GM12878 (cell line): ENCODE measurements at regions not wholly inside any gene's neighbourhood (a gene's known extent, or its start where the extent isn't known, plus 50 kb on each side); places are given as distances from the start of the nearest gene placed in this dataset.

Experiments used
- ATAC-seq: fragments of 200-7000 bp; cut with Tn5 transposase; 3 replicates; pipeline ENCODE4 v1.9.1; 2020; ENCODE audit warnings: mild to moderate bottlenecking, moderate library complexity
- BruUV-seq: library from RNA; stranded (reverse); fragments of 400-500 nt; replicated peaks from 2 replicates; lab custom pipeline; 2021; lab: Mats Ljungman, UMichigan
- CTCF ChIA-PET: fragments of 300-600 bp; sonication (Branson Sonifier 250); formaldehyde crosslinking; extraction: SDS; loops from one replicate; lab custom pipeline; 2021; ENCODE audit warnings: inconsistent platforms; lab: Yijun Ruan, JAX
- POLR2A ChIA-PET: fragments of 350-600 bp; formaldehyde crosslinking; extraction: SDS; loops from one replicate; lab custom pipeline; 2021; ENCODE audit warnings: inconsistent platforms; lab: Charles Lee
- RAD21 ChIA-PET: fragments of 300-600 bp; sonication (Branson Sonifier 250); formaldehyde crosslinking; loops from one replicate; lab custom pipeline; 2023; ENCODE audit warnings: antibody characterized with exemption; ENCODE audit not compliant: unreplicated experiment; lab: Charles Lee
- SMC1A ChIA-PET: fragments of 300-600 bp; sonication (Branson Sonifier 250); formaldehyde crosslinking; loops from one replicate; lab custom pipeline; 2023; ENCODE audit not compliant: unreplicated experiment, uncharacterized antibody; lab: Charles Lee
- DNase-seq: peaks from one replicate; pipeline ENCODE4 v3.0.0-alpha.2; 2011; ENCODE audit warnings: low read depth, low spot score
- FAIRE-seq: peaks from 3 replicates; lab custom pipeline; 2011; peaks lifted over from hg19 to GRCh38; lab: Jason Lieb, UNC
- H2AFZ ChIP-seq: 2 replicates; pipeline ENCODE4 v1.6.0; 2011; ENCODE audit warnings: low read depth, low read length, control low read depth; ENCODE audit not compliant: control insufficient read depth
- H3K27ac ChIP-seq: 2 replicates; pipeline ENCODE4 v1.5.1; 2011; ENCODE audit warnings: control low read depth; ENCODE audit not compliant: control insufficient read depth, insufficient read depth
- H3K27me3 ChIP-seq, 2 experiments: replicated peaks in 1 of 2; 2 replicates each; pipeline versions ENCODE4 v1.6.0 to v1.6.1; 2011; ENCODE audit warnings: low read length in 1 of 2; ENCODE audit not compliant: control insufficient read depth in 2 of 2, insufficient read depth in 2 of 2
- H3K36me3 ChIP-seq, 2 experiments: 2 replicates each; pipeline ENCODE4 v1.5.1; 2011; ENCODE audit warnings: low read length in 1 of 2; ENCODE audit not compliant: control insufficient read depth in 2 of 2, insufficient read depth in 2 of 2
- H3K4me1 ChIP-seq: 2 replicates; pipeline ENCODE4 v1.6.1; 2011; ENCODE audit warnings: mild to moderate bottlenecking, low read length, moderate library complexity, mixed read lengths; ENCODE audit not compliant: control insufficient read depth, insufficient read depth
- H3K4me2 ChIP-seq: 2 replicates; pipeline ENCODE4 v1.6.0; 2011; ENCODE audit warnings: control low read depth; ENCODE audit not compliant: control insufficient read depth, insufficient read depth
- H3K4me3 ChIP-seq: fragments of 200-600 bp; sonication (generic); 2 replicates; pipeline ENCODE4 v1.5.1; 2016
- H3K79me2 ChIP-seq: 2 replicates; pipeline ENCODE4 v1.6.0; 2011; ENCODE audit warnings: low read length; ENCODE audit not compliant: control insufficient read depth, insufficient read depth
- H3K9ac ChIP-seq: 2 replicates; pipeline ENCODE4 v1.8.0; 2011; ENCODE audit warnings: low read length, control low read depth, mixed read lengths; ENCODE audit not compliant: control insufficient read depth, insufficient read depth
- H3K9me3 ChIP-seq: replicated peaks from 3 replicates; pipeline ENCODE4 v1.5.1; 2011; ENCODE audit warnings: mild to moderate bottlenecking, low read length; ENCODE audit not compliant: control insufficient read depth, insufficient read depth
- H4K20me1 ChIP-seq: 2 replicates; pipeline ENCODE4 v1.6.0; 2011; ENCODE audit not compliant: control insufficient read depth, insufficient read depth
- ATF7 ChIP-seq: fragments of 450-650 bp; IDR thresholded peaks from 2 replicates; pipeline ENCODE4 v1.6.1; 2016; ENCODE audit warnings: low read depth, mild to moderate bottlenecking
- BCL11A ChIP-seq: IDR thresholded peaks from 2 replicates; pipeline ENCODE4 v1.6.1; 2011; ENCODE audit warnings: low read depth, low read length
- CREB1 ChIP-seq: IDR thresholded peaks from 2 replicates; pipeline ENCODE4 v1.6.1; 2012; ENCODE audit warnings: low read depth, mild to moderate bottlenecking, inconsistent platforms
- DPF2 ChIP-seq: fragments of 450-650 bp; IDR thresholded peaks from 2 replicates; pipeline ENCODE4 v1.6.1; 2017; ENCODE audit warnings: mild to moderate bottlenecking
- JUND ChIP-seq: IDR thresholded peaks from 2 replicates; pipeline ENCODE4 v1.6.1; 2012; ENCODE audit warnings: low read depth, mild to moderate bottlenecking, low read length, improper control_type of control experiment, moderate library complexity
- MEF2B ChIP-seq: fragments of 450-650 bp; IDR thresholded peaks from 2 replicates; pipeline ENCODE4 v1.6.1; 2018; ENCODE audit warnings: mild to moderate bottlenecking, moderate library complexity; ENCODE audit not compliant: partially characterized antibody, poor library complexity, severe bottlenecking
- PAX8 ChIP-seq: fragments of 450-650 bp; IDR thresholded peaks from 2 replicates; pipeline ENCODE4 v1.6.1; 2017; ENCODE audit warnings: mild to moderate bottlenecking, moderate library complexity
- PRDM15 ChIP-seq: fragments of 450-650 bp; formaldehyde crosslinking; IDR thresholded peaks from 2 replicates; pipeline ENCODE4 v1.4.0; 2020; ENCODE audit warnings: mild to moderate bottlenecking, moderate library complexity
- SPI1 ChIP-seq: IDR thresholded peaks from 2 replicates; pipeline ENCODE4 v1.6.1; 2011; ENCODE audit warnings: low read depth, mild to moderate bottlenecking, low read length, moderate library complexity, borderline replicate concordance; ENCODE audit not compliant: insufficient read depth
- SREBF1 ChIP-seq: IDR thresholded peaks from 2 replicates; pipeline ENCODE4 v1.6.1; 2012; ENCODE audit warnings: mild to moderate bottlenecking, low read length
- YBX1 ChIP-seq: fragments of 450-650 bp; IDR thresholded peaks from 2 replicates; pipeline ENCODE4 v1.6.1; 2016; ENCODE audit warnings: antibody characterized with exemption
- WGBS: methylation state at CpG from one replicate; pipeline ENCODE4 v1.1.6; 2016; ENCODE audit warnings: low lambda C conversion rate; ENCODE audit not compliant: insufficient replicate concordance, insufficient coverage; ENCODE audit errors: missing lambda C conversion rate; 5-methylcytosine and 5-hydroxymethylcytosine counted together
- in situ Hi-C: fragments of 300-500 bp; cut with MboI; formaldehyde crosslinking; loops from 9 replicates; pipeline ENCODE4 v1.14.3; 2018; ENCODE audit warnings: mixed read lengths
- intact Hi-C: fragments of 100-400 bp; cut with micrococcal nuclease; formaldehyde crosslinking; loops from one replicate; pipeline ENCODE4 v1.14.2; 2022; ENCODE audit not compliant: unreplicated experiment
- TF ChIP-seq, protein P1 (sequence below): fragments of 450-650 bp; IDR thresholded peaks from 2 replicates; pipeline ENCODE4 v1.6.1; 2017; ENCODE audit warnings: mild to moderate bottlenecking
- TF ChIP-seq, protein P2 (sequence below): IDR thresholded peaks from 2 replicates; pipeline ENCODE4 v1.6.1; 2011; ENCODE audit warnings: low read depth, low read length, improper control_type of control experiment, borderline replicate concordance
- TF ChIP-seq, protein P3 (sequence below): IDR thresholded peaks from 2 replicates; pipeline ENCODE4 v1.6.1; 2011; ENCODE audit warnings: borderline replicate concordance, low read depth, mild to moderate bottlenecking, moderate library complexity, low read length; ENCODE audit not compliant: insufficient read depth, poor library complexity, severe bottlenecking
- TF ChIP-seq, protein P4 (sequence below): IDR thresholded peaks from 2 replicates; pipeline ENCODE4 v1.6.1; 2012; ENCODE audit warnings: low read length, inconsistent platforms

DNA sequence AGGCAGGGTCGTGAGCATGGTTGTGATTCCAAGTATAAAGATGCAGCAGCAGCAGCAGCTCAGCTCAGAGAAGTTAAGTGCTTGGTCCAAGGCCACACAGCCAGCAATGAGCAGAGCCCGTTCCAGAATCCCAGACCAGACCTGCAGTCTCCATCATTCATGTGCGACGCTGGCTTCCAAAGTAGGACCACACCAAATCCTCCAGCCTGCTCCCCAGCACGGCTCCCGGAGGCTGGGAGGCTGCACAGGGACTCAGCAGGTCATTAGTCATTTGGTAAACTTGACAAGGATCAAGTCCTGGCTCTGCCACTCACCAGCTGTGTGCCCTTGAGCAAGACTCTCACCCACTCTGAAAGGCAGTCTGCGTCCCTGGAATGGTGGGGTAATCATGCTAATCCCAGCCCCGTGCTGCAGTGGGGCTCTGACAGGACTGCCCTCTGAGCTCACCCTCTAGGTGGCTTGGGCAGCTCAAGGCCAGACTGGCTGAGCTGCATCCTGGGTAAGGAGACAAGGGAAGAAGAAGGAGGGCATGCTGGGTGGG lies 95.1 kb upstream of the TMEM132E start:
- no TSS peak for BruUV-seq
- 13% methylated on average over 8 of the region's 8 CpGs for WGBS
- ATAC-seq (no peak), FAIRE-seq (no peak), DNase-seq (no peak)
- POLR2A ChIA-PET, result no interaction called here
- Histone ChIP-seq H3K4me2 (no peak overlapping the region), H3K4me1 (no peaks in the 10 kb centered on the region), H3K9me3 (no peaks in the 10 kb centered on the region), H4K20me1 (no peaks in the 10 kb centered on the region), H3K27me3 (peaks cover 0 to 1% of the 10 kb centered on the region in 2 experiments; a peak in 2 of 4 replicates), H3K36me3 (no peaks in the 10 kb centered on the region), H3K27ac (no peak overlapping the region), H3K9ac (no peak overlapping the region), H3K4me3 (no peak overlapping the region), H2AFZ (no peak overlapping the region), H3K79me2 (no peaks in the 10 kb centered on the region)
- SMC1A ChIA-PET, result interaction anchor here (0.7 to 1.4 kb wide), 2 partner anchors 9 to 644 kb away, joined by 3 to 4 read pairs; no protein-coding TSS in a partner anchor
- intact Hi-C loops, result no loop called here
- RAD21 ChIA-PET, result no interaction called here
- in situ Hi-C loops, result no loop called here
- CTCF ChIA-PET, result no interaction called here
- no peak for TF ChIP-seq PAX8
- TF ChIP-seq YBX1, result no peak
- TF ChIP-seq CREB1, result no peak
- TF ChIP-seq, protein P1, sequence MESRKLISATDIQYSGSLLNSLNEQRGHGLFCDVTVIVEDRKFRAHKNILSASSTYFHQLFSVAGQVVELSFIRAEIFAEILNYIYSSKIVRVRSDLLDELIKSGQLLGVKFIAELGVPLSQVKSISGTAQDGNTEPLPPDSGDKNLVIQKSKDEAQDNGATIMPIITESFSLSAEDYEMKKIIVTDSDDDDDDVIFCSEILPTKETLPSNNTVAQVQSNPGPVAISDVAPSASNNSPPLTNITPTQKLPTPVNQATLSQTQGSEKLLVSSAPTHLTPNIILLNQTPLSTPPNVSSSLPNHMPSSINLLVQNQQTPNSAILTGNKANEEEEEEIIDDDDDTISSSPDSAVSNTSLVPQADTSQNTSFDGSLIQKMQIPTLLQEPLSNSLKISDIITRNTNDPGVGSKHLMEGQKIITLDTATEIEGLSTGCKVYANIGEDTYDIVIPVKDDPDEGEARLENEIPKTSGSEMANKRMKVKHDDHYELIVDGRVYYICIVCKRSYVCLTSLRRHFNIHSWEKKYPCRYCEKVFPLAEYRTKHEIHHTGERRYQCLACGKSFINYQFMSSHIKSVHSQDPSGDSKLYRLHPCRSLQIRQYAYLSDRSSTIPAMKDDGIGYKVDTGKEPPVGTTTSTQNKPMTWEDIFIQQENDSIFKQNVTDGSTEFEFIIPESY, result no peak
- no peak for TF ChIP-seq ATF7
- TF ChIP-seq SREBF1, result no peak
- no peak for TF ChIP-seq BCL11A
- TF ChIP-seq, protein P2, sequence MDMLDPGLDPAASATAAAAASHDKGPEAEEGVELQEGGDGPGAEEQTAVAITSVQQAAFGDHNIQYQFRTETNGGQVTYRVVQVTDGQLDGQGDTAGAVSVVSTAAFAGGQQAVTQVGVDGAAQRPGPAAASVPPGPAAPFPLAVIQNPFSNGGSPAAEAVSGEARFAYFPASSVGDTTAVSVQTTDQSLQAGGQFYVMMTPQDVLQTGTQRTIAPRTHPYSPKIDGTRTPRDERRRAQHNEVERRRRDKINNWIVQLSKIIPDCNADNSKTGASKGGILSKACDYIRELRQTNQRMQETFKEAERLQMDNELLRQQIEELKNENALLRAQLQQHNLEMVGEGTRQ, result no peak
- TF ChIP-seq MEF2B, result no peak
- TF ChIP-seq JUND, result no peak
- no peak for TF ChIP-seq SPI1
- TF ChIP-seq, protein P3, sequence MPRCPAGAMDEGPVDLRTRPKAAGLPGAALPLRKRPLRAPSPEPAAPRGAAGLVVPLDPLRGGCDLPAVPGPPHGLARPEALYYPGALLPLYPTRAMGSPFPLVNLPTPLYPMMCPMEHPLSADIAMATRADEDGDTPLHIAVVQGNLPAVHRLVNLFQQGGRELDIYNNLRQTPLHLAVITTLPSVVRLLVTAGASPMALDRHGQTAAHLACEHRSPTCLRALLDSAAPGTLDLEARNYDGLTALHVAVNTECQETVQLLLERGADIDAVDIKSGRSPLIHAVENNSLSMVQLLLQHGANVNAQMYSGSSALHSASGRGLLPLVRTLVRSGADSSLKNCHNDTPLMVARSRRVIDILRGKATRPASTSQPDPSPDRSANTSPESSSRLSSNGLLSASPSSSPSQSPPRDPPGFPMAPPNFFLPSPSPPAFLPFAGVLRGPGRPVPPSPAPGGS, result no peak
- TF ChIP-seq PRDM15 (CRISPR knock-in tag), result no peak
- TF ChIP-seq, protein P4, sequence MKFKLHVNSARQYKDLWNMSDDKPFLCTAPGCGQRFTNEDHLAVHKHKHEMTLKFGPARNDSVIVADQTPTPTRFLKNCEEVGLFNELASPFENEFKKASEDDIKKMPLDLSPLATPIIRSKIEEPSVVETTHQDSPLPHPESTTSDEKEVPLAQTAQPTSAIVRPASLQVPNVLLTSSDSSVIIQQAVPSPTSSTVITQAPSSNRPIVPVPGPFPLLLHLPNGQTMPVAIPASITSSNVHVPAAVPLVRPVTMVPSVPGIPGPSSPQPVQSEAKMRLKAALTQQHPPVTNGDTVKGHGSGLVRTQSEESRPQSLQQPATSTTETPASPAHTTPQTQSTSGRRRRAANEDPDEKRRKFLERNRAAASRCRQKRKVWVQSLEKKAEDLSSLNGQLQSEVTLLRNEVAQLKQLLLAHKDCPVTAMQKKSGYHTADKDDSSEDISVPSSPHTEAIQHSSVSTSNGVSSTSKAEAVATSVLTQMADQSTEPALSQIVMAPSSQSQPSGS, result no peak
- no peak for TF ChIP-seq DPF2
